Astrocyte (in vitro differentiated cells and primary cell): ENCODE measurements at regions not wholly inside any gene's neighbourhood (a gene's known extent, or its start where the extent isn't known, plus 50 kb on each side); places are given as distances from the start of the nearest gene placed in this dataset.

Experiments used
- CTCF ChIP-seq: IDR thresholded peaks from 2 replicates; pipeline ENCODE4 v1.5.1; 2011; ENCODE audit warnings: low read depth, mild to moderate bottlenecking, inconsistent platforms, low read length, moderate library complexity; ENCODE audit not compliant: insufficient read depth
- EZH2 ChIP-seq: IDR thresholded peaks from 2 replicates; pipeline ENCODE4 v1.6.1; 2012; ENCODE audit warnings: mild to moderate bottlenecking, low read length, inconsistent platforms; ENCODE audit not compliant: insufficient read depth

- TF ChIP-seq CTCF (no peak), EZH2 (no peak)
These were observed 409.0 kb downstream of the SPATA31D1 start for GRCh38 chr9:82397534-82397933.
